ENCODE measurements at regions not wholly inside any gene's neighbourhood (a gene's known extent, or its start where the extent isn't known, plus 50 kb on each side); places are given as distances from the start of the nearest gene placed in this dataset.

- TF ChIP-seq, protein P1, sequence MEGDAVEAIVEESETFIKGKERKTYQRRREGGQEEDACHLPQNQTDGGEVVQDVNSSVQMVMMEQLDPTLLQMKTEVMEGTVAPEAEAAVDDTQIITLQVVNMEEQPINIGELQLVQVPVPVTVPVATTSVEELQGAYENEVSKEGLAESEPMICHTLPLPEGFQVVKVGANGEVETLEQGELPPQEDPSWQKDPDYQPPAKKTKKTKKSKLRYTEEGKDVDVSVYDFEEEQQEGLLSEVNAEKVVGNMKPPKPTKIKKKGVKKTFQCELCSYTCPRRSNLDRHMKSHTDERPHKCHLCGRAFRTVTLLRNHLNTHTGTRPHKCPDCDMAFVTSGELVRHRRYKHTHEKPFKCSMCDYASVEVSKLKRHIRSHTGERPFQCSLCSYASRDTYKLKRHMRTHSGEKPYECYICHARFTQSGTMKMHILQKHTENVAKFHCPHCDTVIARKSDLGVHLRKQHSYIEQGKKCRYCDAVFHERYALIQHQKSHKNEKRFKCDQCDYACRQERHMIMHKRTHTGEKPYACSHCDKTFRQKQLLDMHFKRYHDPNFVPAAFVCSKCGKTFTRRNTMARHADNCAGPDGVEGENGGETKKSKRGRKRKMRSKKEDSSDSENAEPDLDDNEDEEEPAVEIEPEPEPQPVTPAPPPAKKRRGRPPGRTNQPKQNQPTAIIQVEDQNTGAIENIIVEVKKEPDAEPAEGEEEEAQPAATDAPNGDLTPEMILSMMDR (IDR thresholded peaks at IDR 0.05; ENCODE audit: insufficient read depth, low read length, poor library complexity, severe bottlenecking), result no peak
- H3K4me3 ChIP-seq (replicated peaks; ENCODE audit: low read depth, low read length), result no peak overlapping the region
- no peak for DNase-seq (ENCODE audit: extremely low read depth, insufficient read length)
- H3K27me3 ChIP-seq (replicated peaks; ENCODE audit: control insufficient read depth, insufficient read depth, low read length), result no peaks in the 10 kb centered on the region
- H3K36me3 ChIP-seq (ENCODE audit: control insufficient read depth, insufficient read depth, low read length), result no peaks in the 10 kb centered on the region
Measured at GRCh38 chr13:107457686-107458085, 757.6 kb downstream of the LIG4 start.

DNA sequence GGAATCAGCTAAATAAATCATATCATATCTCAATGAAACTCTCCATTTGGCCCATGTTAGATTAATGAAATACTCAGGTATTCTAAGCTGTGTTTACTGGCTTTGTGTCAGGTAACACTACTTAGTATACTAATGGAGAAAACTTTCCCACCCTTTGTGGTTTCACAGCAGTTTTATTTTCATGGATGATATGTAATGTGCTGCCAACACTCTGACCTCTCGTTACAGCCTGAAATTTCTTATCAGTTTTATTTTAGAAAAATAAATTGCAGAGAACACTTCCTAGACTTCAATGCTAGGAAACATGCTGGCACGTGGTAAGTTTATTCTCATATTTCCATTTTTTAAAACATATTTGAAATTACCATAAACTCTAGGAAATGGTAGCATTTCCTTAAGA is 758.9 kb downstream of the LIG4 start:
- TF ChIP-seq, protein P1 (IDR thresholded peaks at IDR 0.05; ENCODE audit: insufficient read depth, low read length, poor library complexity, severe bottlenecking), result no peak
- no peaks in the 10 kb centered on the region for H3K36me3 ChIP-seq (ENCODE audit: control insufficient read depth, insufficient read depth, low read length)
- DNase-seq (ENCODE audit: extremely low read depth, insufficient read length), result no peak
- H3K27me3 ChIP-seq (replicated peaks; ENCODE audit: control insufficient read depth, insufficient read depth, low read length), result no peaks in the 10 kb centered on the region
- H3K4me3 ChIP-seq (replicated peaks; ENCODE audit: low read depth, low read length), result no peak overlapping the region

GRCh38 chr13:107452833-107453232 is 762.5 kb downstream of the LIG4 start:
- no peaks in the 10 kb centered on the region for H3K36me3 ChIP-seq (ENCODE audit: control insufficient read depth, insufficient read depth, low read length)
- TF ChIP-seq, protein P1 (IDR thresholded peaks at IDR 0.05; ENCODE audit: insufficient read depth, low read length, poor library complexity, severe bottlenecking), result no peak
- no peaks in the 10 kb centered on the region for H3K27me3 ChIP-seq (replicated peaks; ENCODE audit: control insufficient read depth, insufficient read depth, low read length)
- DNase-seq (ENCODE audit: extremely low read depth, insufficient read length), result no peak
- H3K4me3 ChIP-seq (replicated peaks; ENCODE audit: low read depth, low read length), result no peak overlapping the region

GRCh38 chr13:107450931-107451330 is 764.4 kb downstream of the LIG4 start:
- no peaks in the 10 kb centered on the region for H3K27me3 ChIP-seq (replicated peaks; ENCODE audit: control insufficient read depth, insufficient read depth, low read length)
- no peak overlapping the region for H3K4me3 ChIP-seq (replicated peaks; ENCODE audit: low read depth, low read length)
- TF ChIP-seq, protein P1 (IDR thresholded peaks at IDR 0.05; ENCODE audit: insufficient read depth, low read length, poor library complexity, severe bottlenecking), result no peak
- no peaks in the 10 kb centered on the region for H3K36me3 ChIP-seq (ENCODE audit: control insufficient read depth, insufficient read depth, low read length)
- no peak for DNase-seq (ENCODE audit: extremely low read depth, insufficient read length)

GRCh38 chr13:107450431-107450830 is 764.9 kb downstream of the LIG4 start:
- no peak for DNase-seq (ENCODE audit: extremely low read depth, insufficient read length)
- Histone ChIP-seq H3K27me3 (replicated peaks; ENCODE audit: control insufficient read depth, insufficient read depth, low read length) (no peaks in the 10 kb centered on the region), H3K36me3 (ENCODE audit: control insufficient read depth, insufficient read depth, low read length) (no peaks in the 10 kb centered on the region), H3K4me3 (replicated peaks; ENCODE audit: low read depth, low read length) (no peak overlapping the region)
- TF ChIP-seq, protein P1 (IDR thresholded peaks at IDR 0.05; ENCODE audit: insufficient read depth, low read length, poor library complexity, severe bottlenecking), result no peak

DNA sequence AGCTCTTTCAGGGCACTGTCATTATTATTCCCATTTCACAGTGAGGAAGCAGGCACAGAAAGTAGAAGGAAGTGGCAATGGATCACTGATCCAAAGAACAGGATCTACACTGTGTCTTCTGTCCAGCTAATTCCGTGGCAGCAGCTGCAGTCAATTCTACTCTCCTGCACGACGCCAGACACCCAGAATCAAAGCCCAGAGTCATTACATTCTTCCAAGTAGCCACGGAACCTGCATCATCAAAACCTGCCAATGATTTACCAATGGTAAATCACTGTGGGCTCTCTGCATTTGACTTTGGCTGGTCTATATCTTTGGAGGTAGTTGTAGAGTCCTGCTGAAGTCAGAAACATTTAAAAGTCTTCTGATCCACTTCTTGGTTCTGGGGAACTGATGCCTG is 767.7 kb downstream of the LIG4 start:
- TF ChIP-seq, protein P1 (IDR thresholded peaks at IDR 0.05; ENCODE audit: insufficient read depth, low read length, poor library complexity, severe bottlenecking), result no peak
- Histone ChIP-seq H3K27me3 (replicated peaks; ENCODE audit: control insufficient read depth, insufficient read depth, low read length) (no peaks in the 10 kb centered on the region), H3K36me3 (ENCODE audit: control insufficient read depth, insufficient read depth, low read length) (no peaks in the 10 kb centered on the region), H3K4me3 (replicated peaks; ENCODE audit: low read depth, low read length) (no peak overlapping the region)
- no peak for DNase-seq (ENCODE audit: extremely low read depth, insufficient read length)
